Stimulated activated CD4-positive, alpha-beta T cell treated with anti-CD3 and anti-CD28 coated beads, Interleukin-1b, Interleukin-23, amount 100 ng/mL, for 24 hours (primary cell): ENCODE measurements at regions not wholly inside any gene's neighbourhood (a gene's known extent, or its start where the extent isn't known, plus 50 kb on each side); places are given as distances from the start of the nearest gene placed in this dataset.
"Not testable (repeated sequence)": the region's sequence is repeated elsewhere in the genome, so short reads cannot be mapped to it uniquely, and the experiment has no call there.

Source experiments
- DNase-seq, 4 experiments: peaks; one replicate each; pipeline ENCODE4 v3.0.0-alpha.2; 2020; ENCODE audit warnings: low read depth in 4 of 4, low spot score in 1 of 4

DNA sequence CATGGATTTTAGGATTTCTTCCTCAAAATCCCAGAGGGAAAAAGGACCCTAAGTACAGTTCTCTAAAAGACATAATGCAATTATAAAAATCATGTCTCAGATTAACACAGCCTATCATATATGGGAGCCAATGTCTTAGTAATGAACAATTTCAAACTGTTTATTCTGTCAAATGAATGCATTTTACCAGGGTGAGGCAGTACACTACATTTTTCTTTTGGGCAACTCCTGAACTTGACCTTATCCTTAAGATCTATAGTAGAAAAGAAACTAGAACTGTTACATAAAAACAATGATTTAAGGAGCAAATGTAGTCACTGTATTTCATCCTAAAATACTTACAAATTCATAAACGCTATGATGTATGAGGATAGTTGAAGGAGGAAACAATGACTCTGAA, 226.3 kb upstream of the B3GALT2 start:
- no peak for DNase-seq

DNA sequence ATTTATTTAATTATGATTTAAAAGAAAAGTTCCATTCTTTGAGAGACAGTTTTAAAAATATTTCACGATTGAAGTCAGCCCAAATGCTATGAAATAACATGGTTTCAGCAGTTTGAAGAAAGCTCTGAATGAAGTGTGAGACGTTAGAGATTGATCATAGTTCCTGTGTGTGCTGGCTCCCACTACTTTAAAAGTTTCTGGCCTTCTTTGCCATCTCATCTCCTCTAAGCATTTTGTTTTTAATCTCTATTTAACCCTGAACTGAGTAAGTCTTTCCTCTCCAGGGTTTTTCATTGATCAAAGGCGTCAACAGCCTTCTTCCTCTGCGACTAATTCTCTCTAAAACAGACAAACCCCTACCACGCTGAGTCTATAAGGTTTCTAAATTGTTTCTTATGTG, 225.3 kb upstream of the B3GALT2 start:
- no peak for DNase-seq

DNA sequence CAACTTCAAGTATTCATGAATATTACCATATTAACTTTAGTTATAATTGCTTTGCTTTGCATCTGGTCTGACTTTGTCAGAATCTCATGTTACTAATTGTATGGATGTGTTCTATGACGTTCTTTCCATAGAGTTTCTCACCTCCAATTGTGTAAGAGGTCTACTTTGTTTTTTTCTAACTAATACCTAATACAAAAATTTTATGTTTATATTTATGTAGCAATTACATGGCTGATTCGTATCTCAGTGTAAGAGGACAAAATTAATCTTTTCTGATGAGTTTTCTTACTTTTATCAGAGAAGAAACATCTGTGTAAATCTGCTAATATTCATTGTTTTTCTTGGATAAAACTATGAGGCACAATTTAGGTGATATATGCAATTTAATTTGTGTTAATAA, 224.8 kb upstream of the B3GALT2 start:
- no peak for DNase-seq

DNA sequence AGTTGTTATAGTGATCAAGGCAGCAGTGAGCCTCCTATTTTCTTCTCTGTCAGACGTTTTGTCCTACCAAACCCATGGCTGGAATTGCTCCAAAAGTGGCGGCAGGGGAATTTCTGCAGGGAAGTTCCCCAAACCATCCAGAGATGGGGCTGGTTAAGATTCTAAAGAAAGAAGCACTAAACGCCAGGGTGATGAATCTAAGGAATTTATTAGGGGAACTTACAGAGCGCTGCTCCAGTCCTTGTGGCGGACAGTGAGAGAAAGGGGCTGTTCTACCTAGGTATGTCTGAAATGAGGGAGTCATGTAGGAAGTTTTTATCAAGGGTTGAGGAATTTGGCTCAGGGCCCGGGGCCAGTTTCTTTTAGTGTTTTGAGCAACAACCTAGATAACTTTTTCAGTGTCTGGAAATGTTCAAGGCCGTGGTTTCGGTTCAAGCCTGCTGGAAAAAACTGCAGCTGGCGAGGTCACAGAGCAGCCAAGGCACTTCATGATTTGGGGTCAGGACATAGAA, 222.4 kb upstream of the B3GALT2 start:
- DNase-seq = no peak

DNA sequence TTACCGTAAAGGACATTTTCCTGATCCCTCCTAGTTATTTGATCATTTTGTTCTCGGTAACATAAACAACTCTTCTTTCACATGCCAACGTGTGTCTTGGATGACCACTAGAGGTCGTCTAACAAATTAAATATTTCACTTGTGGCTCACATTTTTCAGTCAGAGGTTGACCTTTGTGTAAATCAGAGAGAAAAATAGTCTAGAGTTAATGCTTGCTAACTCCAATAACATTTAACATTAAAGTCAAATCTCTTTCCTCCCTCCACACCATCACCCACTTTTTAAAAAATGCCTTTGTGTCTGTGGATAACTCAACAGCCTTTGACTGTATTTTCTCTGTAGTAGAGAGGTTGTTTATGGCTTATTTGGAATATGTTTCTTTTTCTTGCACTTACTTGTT, 220.5 kb upstream of the B3GALT2 start:
- DNase-seq = no peak

DNA sequence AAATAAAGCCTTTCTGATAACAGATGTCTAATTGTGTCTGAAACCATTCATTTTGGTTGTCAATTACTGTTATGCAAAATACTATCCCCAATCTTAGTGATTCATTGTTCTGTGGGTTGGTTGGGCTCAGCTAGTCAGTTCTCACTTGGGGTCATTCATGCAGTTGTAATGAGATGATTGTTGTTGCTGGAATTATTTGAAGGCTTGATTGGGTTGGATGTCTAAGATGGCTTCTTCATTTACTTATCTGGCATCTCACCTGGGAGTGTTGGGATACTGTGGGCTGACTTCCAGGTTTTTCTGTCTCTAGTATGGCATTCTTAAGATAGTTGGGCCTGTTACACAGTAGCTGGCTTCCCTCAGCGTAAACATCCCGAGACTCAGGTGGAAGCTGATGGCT, 217.8 kb upstream of the B3GALT2 start:
- no peak for DNase-seq

DNA sequence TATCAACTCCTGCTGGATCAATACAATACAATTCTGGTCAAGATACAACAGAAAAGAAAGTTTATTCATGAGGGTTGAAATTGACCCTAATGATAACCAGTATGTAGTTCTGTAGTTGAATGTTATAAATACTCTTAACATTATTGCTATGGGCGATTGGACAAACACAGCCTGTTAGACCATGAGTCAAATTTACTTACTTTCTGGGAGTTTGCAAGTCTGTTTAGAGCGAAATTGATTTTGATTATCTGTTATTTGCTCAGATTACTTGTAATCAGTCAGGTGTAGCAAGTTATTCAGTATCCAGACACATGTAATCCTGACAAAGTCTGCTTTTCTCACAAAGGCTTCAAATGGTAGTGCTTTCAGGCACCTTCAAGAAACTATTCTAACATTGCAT, 216.6 kb upstream of the B3GALT2 start:
- DNase-seq = no peak

DNA sequence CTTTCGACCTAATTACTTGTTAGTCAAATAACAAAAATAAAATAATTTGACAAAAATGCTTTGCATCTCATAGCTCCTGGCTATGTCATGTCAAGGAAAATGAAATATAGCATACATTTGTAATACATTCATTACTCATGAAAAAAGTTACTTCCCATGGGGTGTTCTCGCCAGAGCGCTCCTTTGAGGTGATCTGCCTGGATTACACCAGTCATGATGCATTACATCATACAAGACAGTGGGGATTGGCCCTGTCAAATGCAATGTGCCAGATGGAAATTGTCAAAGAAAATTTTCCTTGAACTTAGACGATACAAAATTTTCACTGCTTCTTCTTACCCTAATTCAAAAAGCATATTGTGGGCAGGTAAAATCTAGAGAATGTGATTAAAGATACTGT, 215.6 kb upstream of the B3GALT2 start:
- no peak for DNase-seq

DNA sequence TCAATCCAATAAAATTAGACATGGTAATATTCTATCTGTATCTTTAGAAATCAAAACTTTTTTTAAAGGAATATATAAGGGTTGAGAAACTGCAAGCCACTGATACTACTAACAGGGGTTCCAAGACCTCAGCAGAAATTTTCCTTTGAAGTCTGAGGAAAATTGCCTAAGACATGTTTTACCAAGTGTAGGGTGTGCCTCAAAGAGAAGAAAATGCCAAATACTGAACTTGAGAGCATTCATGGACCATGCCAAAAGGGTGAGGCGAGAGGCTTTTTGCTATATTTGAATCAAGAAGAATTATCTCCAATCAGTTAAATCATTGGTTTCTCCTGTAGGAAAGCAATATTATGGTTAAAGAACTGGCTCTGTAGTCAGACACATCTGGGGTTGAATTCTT, 207.9 kb upstream of the B3GALT2 start:
- DNase-seq = no peak

DNA sequence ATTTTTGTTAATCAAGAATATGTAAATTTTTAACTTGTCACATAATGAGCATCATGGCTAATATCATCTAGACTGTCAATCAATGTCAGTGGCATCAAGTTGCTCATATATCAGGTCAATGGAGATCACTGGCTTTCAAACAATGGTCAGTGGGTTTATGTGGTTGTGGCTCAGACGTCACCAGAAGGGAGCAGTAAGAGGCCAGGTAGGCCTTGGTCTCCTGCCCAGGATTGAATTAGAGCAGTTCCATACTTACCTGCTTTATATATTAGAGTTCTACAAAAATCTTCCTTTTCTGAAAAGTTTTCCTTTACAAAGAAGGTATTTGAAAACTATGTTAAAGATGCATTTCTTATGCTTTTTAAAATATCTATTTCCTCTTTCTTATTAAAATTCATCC, 206.3 kb upstream of the B3GALT2 start:
- DNase-seq = no peak

DNA sequence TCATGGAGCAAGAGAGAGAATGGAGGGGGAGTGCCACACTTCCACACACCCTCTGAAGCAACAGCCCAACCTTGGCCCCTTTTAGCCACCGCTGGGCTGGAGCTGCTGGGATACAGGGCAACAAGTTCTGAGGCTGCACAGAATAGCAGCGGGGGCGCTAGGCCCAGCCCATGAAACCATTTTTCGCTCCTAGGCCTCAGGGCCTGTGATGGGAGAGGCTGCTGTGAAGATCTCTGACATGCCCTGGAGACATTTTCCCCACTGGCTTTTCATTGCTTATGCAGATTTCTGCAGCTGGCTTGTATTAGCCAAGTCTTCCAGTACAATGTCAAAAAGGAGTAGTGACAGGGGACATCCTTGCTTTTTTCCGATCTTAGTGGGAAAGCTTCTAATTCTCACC, 202.3 kb upstream of the B3GALT2 start:
- no peak for DNase-seq

DNA sequence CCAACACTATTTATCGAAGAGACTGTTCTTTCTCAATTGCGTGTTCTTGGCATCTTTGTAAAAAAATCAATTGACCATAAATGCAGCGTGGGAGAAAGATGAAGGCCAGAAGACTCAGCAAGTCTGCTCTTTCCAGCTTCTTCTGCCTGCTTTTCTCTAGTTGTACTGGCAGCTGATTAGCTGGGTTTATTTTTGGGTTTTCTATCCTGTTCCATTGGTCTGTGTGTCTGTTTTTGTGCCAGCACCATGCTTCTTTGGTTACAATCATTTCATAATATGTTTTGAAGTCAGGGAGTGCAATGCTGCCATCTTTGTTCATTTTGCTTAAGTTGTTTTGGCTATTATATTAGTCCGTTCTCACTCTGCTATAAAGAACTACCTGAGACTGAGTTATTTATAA, 201.8 kb upstream of the B3GALT2 start:
- DNase-seq = no peak

DNA sequence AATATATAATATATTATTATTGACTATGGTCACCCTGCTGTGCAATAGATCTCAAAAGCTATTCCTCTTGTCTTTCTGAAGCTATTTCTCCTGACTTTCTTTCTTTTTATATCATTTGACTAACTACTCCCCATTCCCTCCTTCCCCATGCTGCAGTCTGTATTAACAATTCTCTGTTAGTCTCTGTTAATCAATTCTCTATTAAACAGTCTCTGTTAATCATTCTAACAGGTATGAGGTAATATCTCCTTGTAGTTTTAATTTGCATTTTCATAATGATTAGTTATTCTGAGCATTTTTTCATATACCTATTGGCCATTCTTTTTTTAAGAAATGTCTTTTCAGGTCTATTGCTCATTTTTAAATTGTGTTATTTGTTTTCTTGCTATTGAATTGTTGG, 201.0 kb upstream of the B3GALT2 start:
- DNase-seq = no peak

DNA sequence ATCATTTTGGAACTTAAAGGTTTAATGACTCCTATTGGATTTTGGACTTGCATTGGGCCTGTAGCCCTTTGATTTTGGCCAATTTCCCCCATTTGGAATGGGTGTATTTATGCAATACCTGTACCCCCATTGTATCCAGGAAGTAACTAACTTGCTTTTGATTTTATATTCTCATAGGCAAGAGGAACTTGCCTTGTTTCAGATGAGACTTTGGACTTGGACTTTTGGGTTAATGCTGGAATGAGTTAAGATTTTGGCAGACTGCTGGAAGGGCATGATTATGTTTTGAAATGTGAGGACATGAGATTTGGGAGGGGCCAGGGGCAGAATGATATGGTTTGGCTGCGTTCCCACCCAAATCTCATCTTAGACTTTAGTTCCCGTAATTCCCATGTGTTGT, 192.0 kb upstream of the B3GALT2 start:
- DNase-seq = not testable (repeated sequence)

DNA sequence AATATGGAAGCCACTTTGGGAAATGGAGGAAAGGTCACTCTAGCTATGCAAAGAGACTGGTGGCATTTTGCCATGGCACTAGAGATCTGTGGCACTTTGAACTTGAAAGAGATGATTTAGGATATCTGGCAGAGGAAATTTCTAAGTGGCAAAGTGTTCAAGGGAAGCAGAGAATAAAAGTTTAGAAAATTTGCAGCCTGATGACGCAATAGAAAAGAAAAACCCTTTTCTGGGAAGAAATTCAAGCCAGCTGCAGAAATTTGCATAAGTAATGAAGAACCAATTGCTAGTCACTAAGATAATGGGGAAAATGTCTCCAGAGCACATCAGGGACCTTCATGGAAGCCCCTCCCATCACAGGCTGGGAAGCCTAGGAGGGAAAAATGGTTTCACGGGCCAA, 191.1 kb upstream of the B3GALT2 start:
- DNase-seq = no peak

DNA sequence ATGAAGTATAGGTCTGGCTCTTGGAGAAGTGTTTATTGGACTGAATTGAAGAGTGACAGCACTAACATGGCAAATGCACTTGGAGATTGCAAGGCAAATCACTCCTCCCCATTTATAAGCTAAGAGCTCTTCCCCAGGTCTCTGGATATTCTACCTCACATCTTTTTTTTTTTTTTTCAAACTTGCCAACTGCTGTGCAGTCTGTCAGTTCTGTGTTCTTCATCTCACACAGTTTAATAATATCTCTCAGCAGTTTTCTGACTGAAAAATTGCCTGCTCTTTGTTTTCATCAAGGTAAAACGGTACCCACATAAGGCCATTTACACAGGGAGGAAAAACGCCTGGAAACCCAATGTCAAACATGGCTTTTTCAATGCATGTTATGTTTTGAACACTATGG, 186.1 kb upstream of the B3GALT2 start:
- no peak for DNase-seq

DNA sequence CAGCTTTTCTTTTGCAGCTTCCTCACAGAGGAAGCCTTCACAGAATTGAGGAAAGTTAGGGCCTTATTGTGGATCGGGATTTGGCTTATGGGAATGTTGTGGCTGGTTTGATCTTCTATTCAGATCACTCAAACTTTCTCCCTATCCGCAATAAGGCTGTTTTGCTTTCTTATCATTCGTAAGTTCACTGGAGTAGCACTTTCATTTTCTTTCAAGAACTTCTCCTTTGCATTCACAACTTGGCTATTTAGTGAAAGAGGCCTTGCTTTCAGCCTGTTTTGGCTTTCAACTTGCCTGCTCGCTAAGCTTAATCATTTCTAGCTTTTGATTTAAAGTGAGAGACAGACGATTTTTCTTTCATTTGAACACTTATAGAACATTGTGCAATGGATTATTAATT, 181.9 kb upstream of the B3GALT2 start:
- no peak for DNase-seq

DNA sequence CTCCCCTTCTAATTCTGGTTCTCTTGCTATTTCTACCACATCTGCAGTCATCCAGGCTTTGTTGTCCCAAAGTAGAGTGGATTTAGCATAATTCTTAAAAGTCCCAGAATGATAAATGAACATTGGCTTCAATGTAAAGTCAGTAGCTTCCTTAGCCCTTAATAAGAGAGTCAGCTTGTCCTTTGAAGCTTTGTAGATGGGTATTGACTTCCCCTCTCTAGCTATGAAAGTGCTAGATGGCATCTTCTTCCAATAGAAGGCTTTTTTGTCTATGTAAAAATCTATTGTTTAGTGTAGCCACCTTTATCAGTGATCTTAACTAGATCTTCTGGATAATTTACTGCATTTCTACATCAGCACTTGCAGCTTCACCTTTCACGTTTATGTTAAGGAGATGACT, 181.4 kb upstream of the B3GALT2 start:
- no peak for DNase-seq

DNA sequence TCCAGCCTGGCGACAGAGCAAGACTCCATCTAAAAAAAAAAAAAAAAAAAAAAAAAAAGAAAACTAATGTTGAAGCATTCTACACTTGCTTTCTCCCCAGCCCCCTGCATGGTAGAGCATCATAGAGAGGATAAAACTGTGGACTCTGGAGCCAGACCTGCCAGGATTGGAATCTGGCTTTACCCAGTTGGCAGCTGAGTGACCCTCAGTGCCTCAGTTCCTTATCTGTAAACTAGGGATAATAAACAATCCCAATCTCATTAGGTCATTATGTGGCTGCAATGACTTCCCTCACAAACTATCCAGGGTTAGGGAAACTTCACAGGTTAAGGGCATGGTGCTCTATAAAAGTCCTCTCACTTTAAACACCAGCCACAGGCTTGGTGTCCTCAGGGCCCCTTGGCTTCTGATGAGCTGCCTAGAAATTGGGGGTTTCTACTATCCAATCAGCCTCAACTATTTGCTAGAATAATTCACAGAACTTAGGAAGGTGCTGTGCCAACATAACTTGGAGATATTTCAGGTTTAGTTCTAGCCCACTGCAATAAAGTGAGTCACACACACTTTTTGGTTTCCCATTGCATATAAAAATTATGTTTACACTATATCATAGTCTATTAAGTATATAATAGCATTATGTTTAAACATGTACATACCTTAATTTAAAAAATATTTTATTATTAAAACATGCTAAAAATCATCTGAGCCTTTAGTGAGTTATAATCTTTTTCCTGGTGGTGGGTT, 180.5 kb upstream of the B3GALT2 start:
- DNase-seq = no peak

DNA sequence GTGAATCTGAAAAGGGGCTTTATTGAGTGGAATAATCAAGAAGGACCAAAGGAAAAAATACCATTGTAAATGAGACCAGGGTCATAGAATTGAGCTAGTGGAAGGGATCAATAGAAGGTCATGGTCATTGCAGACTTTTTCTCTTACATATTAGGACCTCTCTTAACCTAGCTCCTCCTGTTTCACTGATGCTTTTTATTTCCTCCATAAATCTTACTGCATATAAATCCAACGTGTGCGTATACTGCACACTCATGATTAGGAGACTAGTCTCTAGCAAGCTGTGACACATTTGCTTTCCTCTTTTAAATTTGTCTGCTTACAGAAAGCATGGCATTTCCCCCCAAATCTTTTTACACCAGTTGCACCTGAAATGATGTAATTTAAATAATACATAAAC, 179.6 kb upstream of the B3GALT2 start:
- DNase-seq = no peak

DNA sequence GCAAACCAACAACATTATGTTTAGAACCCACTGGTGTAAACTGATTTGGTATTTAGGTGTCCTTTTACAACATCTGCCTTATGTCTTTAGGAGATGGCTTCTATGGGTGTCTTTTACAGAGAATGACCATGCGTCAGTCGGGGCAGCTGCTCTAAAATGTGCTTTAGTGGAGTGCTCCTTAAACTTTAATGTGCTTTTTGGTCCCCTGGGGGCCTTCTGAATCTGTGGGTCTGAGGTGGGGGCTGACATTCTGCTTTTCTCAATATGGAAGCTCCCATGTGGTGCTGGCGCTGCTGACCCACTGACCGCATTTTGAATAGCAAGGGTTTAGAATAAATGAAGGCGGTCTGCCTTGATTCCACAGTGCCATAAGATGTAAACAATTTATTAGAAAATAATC, 173.2 kb upstream of the B3GALT2 start:
- DNase-seq = no peak

DNA sequence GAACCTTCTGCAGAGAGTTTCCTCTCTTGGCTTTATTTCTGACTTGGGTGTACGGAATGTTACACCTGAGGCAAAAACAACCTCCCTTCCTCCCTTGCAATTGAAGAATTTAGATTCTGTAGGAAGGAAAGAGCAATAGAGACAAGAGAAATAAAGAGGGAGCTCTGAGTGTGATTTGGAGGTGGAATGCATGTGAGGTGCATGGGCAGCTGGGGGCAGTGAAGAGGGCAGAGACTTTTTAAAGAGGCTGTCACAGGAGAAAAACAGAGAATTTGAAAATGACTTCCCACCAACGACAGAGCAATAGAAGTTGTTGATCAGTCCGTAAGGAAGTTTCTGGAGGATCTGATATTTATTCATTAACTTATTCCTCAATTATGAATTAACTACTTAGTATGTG, 172.0 kb upstream of the B3GALT2 start:
- DNase-seq = no peak

DNA sequence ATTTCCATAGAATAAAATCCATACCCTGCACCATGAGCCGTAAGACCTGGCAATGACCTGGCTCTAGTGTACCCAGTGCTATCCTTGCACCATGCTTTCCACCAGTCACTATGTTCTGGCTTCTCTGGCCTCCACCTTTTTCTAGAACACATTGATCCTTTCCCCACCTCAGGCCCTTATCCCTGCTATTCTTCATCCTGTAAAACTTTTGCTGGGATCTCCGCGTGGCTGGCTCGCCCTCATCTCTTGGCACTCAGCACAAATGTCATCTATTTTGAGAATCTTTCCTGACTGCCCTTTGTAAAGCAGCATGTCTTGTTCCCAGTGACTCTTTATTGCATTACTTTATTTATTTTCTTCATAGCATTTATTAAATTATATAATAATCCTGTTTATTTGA, 169.8 kb upstream of the B3GALT2 start:
- no peak for DNase-seq

DNA sequence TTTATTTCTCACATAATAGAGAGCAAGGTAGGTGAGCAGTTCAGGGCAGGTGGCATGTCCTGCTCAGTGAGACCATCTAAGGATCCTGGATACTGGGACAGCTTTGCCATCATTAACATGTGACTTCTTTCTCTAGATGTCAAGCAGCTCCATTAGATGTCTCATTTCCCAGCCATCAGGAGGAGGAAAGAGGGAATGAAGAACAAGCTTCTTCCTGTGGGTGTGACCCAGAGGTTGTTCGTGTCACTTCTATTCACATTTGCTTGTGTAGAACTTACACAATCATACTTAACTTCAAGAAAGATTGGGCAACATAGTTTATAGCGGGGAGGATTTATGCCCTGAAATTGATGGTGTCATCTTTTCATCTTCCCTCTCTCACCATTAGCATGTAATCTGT, 169.2 kb upstream of the B3GALT2 start:
- no peak for DNase-seq
